ENCODE measurements at regions not wholly inside any gene's neighbourhood (a gene's known extent, or its start where the extent isn't known, plus 50 kb on each side); places are given as distances from the start of the nearest gene placed in this dataset.
A peak's percentile ranks its signal among the peaks of the same experiment; 100 is the strongest.

GRCh38 chr13:84978851-84979250 lies 820.4 kb downstream of the SLITRK6 start:
- DNase-seq (ENCODE audit: low spot score), result no peak

- no peak for DNase-seq (ENCODE audit: low spot score)
Observed at GRCh38 chr13:84973661-84974060, 825.6 kb downstream of the SLITRK6 start.

- DNase-seq (ENCODE audit: low spot score), result no peak
Observed at GRCh38 chr13:84972907-84973306, 826.3 kb downstream of the SLITRK6 start.

- DNase-seq (ENCODE audit: low spot score), result no peak
Observed at GRCh38 chr13:84962849-84963248, 836.4 kb downstream of the SLITRK6 start.

GRCh38 chr13:84962141-84962750 lies 837.0 kb downstream of the SLITRK6 start:
- no peak for DNase-seq (ENCODE audit: low spot score)

- DNase-seq (ENCODE audit: low spot score), result no peak
Observed at GRCh38 chr13:84961023-84961422, 838.2 kb downstream of the SLITRK6 start.

- no peak for DNase-seq (ENCODE audit: low spot score)
Observed at GRCh38 chr13:84959818-84960217, 839.4 kb downstream of the SLITRK6 start.

GRCh38 chr13:84954636-84955035 lies 844.6 kb downstream of the SLITRK6 start:
- DNase-seq (ENCODE audit: low spot score), result no peak

- no peak for DNase-seq (ENCODE audit: low spot score)
Observed at GRCh38 chr13:84951128-84951527, 848.1 kb downstream of the SLITRK6 start.

- DNase-seq (ENCODE audit: low spot score), result no peak
Observed at GRCh38 chr13:84946192-84946591, 853.0 kb downstream of the SLITRK6 start.

- DNase-seq (ENCODE audit: low spot score), result no peak
Observed at GRCh38 chr13:84940798-84941197, 858.4 kb downstream of the SLITRK6 start.

- no peak for DNase-seq (ENCODE audit: low spot score)
Observed at GRCh38 chr13:84940167-84940566, 859.1 kb downstream of the SLITRK6 start.

GRCh38 chr13:84934911-84935310 lies 864.3 kb downstream of the SLITRK6 start:
- no peak for DNase-seq (ENCODE audit: low spot score)

- DNase-seq (ENCODE audit: low spot score), result no peak
Observed at GRCh38 chr13:84933797-84934196, 865.4 kb downstream of the SLITRK6 start.

- no peak for DNase-seq (ENCODE audit: low spot score)
Observed at GRCh38 chr13:84931264-84931663, 868.0 kb downstream of the SLITRK6 start.

- DNase-seq (ENCODE audit: low spot score), result no peak
Observed at GRCh38 chr13:84927442-84928169, 871.6 kb downstream of the SLITRK6 start.

GRCh38 chr13:84925443-84925842 lies 873.8 kb downstream of the SLITRK6 start:
- no peak for DNase-seq (ENCODE audit: low spot score)

- DNase-seq (ENCODE audit: low spot score), result no peak
Observed at GRCh38 chr13:84923831-84924230, 875.4 kb downstream of the SLITRK6 start.

- DNase-seq (ENCODE audit: low spot score), result peak; percentile 36
Observed at GRCh38 chr13:84917252-84917878, 881.9 kb downstream of the SLITRK6 start.

GRCh38 chr13:84912720-84913119 lies 886.5 kb downstream of the SLITRK6 start:
- DNase-seq (ENCODE audit: low spot score), result no peak

GRCh38 chr13:84910423-84910822 lies 888.8 kb downstream of the SLITRK6 start:
- no peak for DNase-seq (ENCODE audit: low spot score)

- no peak for DNase-seq (ENCODE audit: low spot score)
Observed at GRCh38 chr13:84903391-84903790, 895.8 kb downstream of the SLITRK6 start.

- no peak for DNase-seq (ENCODE audit: low spot score)
Observed at GRCh38 chr13:84902243-84902642, 897.0 kb downstream of the SLITRK6 start.

Measured in SK-N-DZ (cell line).